GM21360 (cell line): ENCODE measurements at regions not wholly inside any gene's neighbourhood (a gene's known extent, or its start where the extent isn't known, plus 50 kb on each side); places are given as distances from the start of the nearest gene placed in this dataset.
"Not testable (repeated sequence)": the region's sequence is repeated elsewhere in the genome, so short reads cannot be mapped to it uniquely, and the experiment has no call there.

Source experiments
- ATAC-seq: cut with Tn5 transposase; IDR thresholded peaks from one replicate; pipeline ENCODE4 v1.9.1; 2021; ENCODE audit warnings: mild to moderate bottlenecking, moderate library complexity; ENCODE audit not compliant: unreplicated experiment

GRCh38 chr11:23632293-23632692 lies 772.0 kb upstream of the CCDC179 start:
- no peak for ATAC-seq

- no peak for ATAC-seq
These were observed 784.2 kb upstream of the CCDC179 start for GRCh38 chr11:23644443-23644842.

GRCh38 chr11:23652336-23652735 lies 792.1 kb upstream of the CCDC179 start:
- ATAC-seq = not testable (repeated sequence)

- ATAC-seq = no peak
These were observed 792.9 kb upstream of the CCDC179 start for GRCh38 chr11:23653071-23653675.

GRCh38 chr11:23668324-23668723 lies 808.0 kb upstream of the CCDC179 start:
- no peak for ATAC-seq

GRCh38 chr11:23673366-23673765 lies 813.1 kb upstream of the CCDC179 start:
- no peak for ATAC-seq

GRCh38 chr11:23674866-23675265 lies 814.6 kb upstream of the CCDC179 start:
- no peak for ATAC-seq

- ATAC-seq = no peak
These were observed 817.8 kb upstream of the LUZP2 start for GRCh38 chr11:23679041-23679440.

- ATAC-seq = no peak
These were observed 816.9 kb upstream of the LUZP2 start for GRCh38 chr11:23679981-23680380.

GRCh38 chr11:23680488-23681230 lies 816.2 kb upstream of the LUZP2 start:
- no peak for ATAC-seq

GRCh38 chr11:23684701-23685100 lies 812.2 kb upstream of the LUZP2 start:
- no peak for ATAC-seq

- ATAC-seq = no peak
These were observed 808.9 kb upstream of the LUZP2 start for GRCh38 chr11:23687991-23688390.

GRCh38 chr11:23688411-23688810 lies 808.4 kb upstream of the LUZP2 start:
- no peak for ATAC-seq

GRCh38 chr11:23688835-23689234 lies 808.0 kb upstream of the LUZP2 start:
- ATAC-seq = no peak

GRCh38 chr11:23696688-23697415 lies 800.0 kb upstream of the LUZP2 start:
- ATAC-seq = no peak

GRCh38 chr11:23704183-23704582 lies 792.7 kb upstream of the LUZP2 start:
- ATAC-seq = no peak

GRCh38 chr11:23711981-23712380 lies 784.9 kb upstream of the LUZP2 start:
- no peak for ATAC-seq

- ATAC-seq = no peak
These were observed 777.8 kb upstream of the LUZP2 start for GRCh38 chr11:23719016-23719415.

GRCh38 chr11:23723861-23724260 lies 773.0 kb upstream of the LUZP2 start:
- no peak for ATAC-seq

- no peak for ATAC-seq
These were observed 771.1 kb upstream of the LUZP2 start for GRCh38 chr11:23725752-23726151.

- no peak for ATAC-seq
These were observed 769.5 kb upstream of the LUZP2 start for GRCh38 chr11:23727387-23727786.

GRCh38 chr11:23727794-23728193 lies 769.1 kb upstream of the LUZP2 start:
- no peak for ATAC-seq
